ENCODE measurements at regions not wholly inside any gene's neighbourhood (a gene's known extent, or its start where the extent isn't known, plus 50 kb on each side); places are given as distances from the start of the nearest gene placed in this dataset.

GRCh38 chr1:215031392-215031791 is 51.1 kb upstream of the KCNK2 start:
- H3K4me3 ChIP-seq (ENCODE audit: low read depth, low read length): no peak overlapping the region
- no peak for DNase-seq (ENCODE audit: low read depth)
- TF ChIP-seq, protein P1, sequence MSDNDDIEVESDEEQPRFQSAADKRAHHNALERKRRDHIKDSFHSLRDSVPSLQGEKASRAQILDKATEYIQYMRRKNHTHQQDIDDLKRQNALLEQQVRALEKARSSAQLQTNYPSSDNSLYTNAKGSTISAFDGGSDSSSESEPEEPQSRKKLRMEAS (IDR thresholded peaks at IDR 0.05; ENCODE audit: low read depth, low read length): no peak
- TF ChIP-seq, protein P2, sequence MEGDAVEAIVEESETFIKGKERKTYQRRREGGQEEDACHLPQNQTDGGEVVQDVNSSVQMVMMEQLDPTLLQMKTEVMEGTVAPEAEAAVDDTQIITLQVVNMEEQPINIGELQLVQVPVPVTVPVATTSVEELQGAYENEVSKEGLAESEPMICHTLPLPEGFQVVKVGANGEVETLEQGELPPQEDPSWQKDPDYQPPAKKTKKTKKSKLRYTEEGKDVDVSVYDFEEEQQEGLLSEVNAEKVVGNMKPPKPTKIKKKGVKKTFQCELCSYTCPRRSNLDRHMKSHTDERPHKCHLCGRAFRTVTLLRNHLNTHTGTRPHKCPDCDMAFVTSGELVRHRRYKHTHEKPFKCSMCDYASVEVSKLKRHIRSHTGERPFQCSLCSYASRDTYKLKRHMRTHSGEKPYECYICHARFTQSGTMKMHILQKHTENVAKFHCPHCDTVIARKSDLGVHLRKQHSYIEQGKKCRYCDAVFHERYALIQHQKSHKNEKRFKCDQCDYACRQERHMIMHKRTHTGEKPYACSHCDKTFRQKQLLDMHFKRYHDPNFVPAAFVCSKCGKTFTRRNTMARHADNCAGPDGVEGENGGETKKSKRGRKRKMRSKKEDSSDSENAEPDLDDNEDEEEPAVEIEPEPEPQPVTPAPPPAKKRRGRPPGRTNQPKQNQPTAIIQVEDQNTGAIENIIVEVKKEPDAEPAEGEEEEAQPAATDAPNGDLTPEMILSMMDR (IDR thresholded peaks at IDR 0.05; ENCODE audit: low read depth, low read length): no peak
- TF ChIP-seq POLR2A (IDR thresholded peaks at IDR 0.05; ENCODE audit: extremely low read depth, insufficient read length): no peak
- no peak for TF ChIP-seq MYC (IDR thresholded peaks at IDR 0.05; ENCODE audit: low read depth, low read length)
